ENCODE measurements at regions not wholly inside any gene's neighbourhood (a gene's known extent, or its start where the extent isn't known, plus 50 kb on each side); places are given as distances from the start of the nearest gene placed in this dataset.
A peak's percentile ranks its signal among the peaks of the same experiment; 100 is the strongest.

- no peaks in the 10 kb centered on the region for H3K36me3 Mint-ChIP-seq (ENCODE audit: unreplicated experiment)
- H3K27ac Mint-ChIP-seq (ENCODE audit: unreplicated experiment): no peak overlapping the region
- no peak for DNase-seq (ENCODE audit: extremely low spot score, unreplicated experiment)
- no peaks in the 10 kb centered on the region for H3K9me3 Mint-ChIP-seq (ENCODE audit: unreplicated experiment)
- H3K4me1 Mint-ChIP-seq (ENCODE audit: unreplicated experiment): peaks cover 8% of the 10 kb centered on the region
- no peak overlapping the region for H3K4me3 Mint-ChIP-seq (ENCODE audit: unreplicated experiment)
- TF ChIP-seq, protein P1, sequence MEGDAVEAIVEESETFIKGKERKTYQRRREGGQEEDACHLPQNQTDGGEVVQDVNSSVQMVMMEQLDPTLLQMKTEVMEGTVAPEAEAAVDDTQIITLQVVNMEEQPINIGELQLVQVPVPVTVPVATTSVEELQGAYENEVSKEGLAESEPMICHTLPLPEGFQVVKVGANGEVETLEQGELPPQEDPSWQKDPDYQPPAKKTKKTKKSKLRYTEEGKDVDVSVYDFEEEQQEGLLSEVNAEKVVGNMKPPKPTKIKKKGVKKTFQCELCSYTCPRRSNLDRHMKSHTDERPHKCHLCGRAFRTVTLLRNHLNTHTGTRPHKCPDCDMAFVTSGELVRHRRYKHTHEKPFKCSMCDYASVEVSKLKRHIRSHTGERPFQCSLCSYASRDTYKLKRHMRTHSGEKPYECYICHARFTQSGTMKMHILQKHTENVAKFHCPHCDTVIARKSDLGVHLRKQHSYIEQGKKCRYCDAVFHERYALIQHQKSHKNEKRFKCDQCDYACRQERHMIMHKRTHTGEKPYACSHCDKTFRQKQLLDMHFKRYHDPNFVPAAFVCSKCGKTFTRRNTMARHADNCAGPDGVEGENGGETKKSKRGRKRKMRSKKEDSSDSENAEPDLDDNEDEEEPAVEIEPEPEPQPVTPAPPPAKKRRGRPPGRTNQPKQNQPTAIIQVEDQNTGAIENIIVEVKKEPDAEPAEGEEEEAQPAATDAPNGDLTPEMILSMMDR (IDR thresholded peaks at IDR 0.05): no peak
- H3K27me3 Mint-ChIP-seq (ENCODE audit: unreplicated experiment): peaks cover 20% of the 10 kb centered on the region
These were observed 55.9 kb upstream of the BARX2 start for GRCh38 chr11:129319751-129320150.

DNA sequence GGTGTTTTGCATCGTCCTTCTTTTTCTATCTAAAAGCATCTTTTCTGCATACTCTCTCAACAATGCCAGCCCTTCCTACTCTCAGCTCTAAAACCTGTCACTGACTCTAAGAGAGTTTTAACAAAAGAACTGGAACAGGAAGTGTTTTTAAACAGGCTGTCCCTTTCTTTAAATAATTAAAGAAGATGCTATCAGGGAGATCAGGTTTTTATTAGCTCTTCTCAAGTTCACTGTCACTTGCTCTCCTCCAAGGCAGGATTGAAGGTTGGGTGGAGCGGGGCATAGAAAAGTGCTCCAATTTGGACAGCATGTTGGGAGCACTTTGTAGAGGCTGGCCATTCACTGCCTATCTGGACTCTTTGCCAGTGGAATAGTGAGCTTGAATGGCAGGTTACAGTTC lies 56.4 kb upstream of the BARX2 start:
- Mint-ChIP-seq H3K4me3 (ENCODE audit: unreplicated experiment) (no peak overlapping the region), H3K27me3 (ENCODE audit: unreplicated experiment) (peaks cover 20% of the 10 kb centered on the region), H3K4me1 (ENCODE audit: unreplicated experiment) (peaks cover 3% of the 10 kb centered on the region), H3K27ac (ENCODE audit: unreplicated experiment) (no peak overlapping the region), H3K36me3 (ENCODE audit: unreplicated experiment) (no peaks in the 10 kb centered on the region), H3K9me3 (ENCODE audit: unreplicated experiment) (no peaks in the 10 kb centered on the region)
- no peak for DNase-seq (ENCODE audit: extremely low spot score, unreplicated experiment)
- TF ChIP-seq, protein P1 (IDR thresholded peaks at IDR 0.05): no peak

- Mint-ChIP-seq H3K4me1 (ENCODE audit: unreplicated experiment) (no peaks in the 10 kb centered on the region), H3K36me3 (ENCODE audit: unreplicated experiment) (no peaks in the 10 kb centered on the region), H3K4me3 (ENCODE audit: unreplicated experiment) (no peak overlapping the region), H3K9me3 (ENCODE audit: unreplicated experiment) (no peaks in the 10 kb centered on the region), H3K27me3 (ENCODE audit: unreplicated experiment) (peaks cover 19% of the 10 kb centered on the region), H3K27ac (ENCODE audit: unreplicated experiment) (no peak overlapping the region)
- TF ChIP-seq, protein P1 (IDR thresholded peaks at IDR 0.05): no peak
- DNase-seq (ENCODE audit: extremely low spot score, unreplicated experiment): no peak
These were observed 58.1 kb upstream of the BARX2 start for GRCh38 chr11:129317571-129317970.

DNA sequence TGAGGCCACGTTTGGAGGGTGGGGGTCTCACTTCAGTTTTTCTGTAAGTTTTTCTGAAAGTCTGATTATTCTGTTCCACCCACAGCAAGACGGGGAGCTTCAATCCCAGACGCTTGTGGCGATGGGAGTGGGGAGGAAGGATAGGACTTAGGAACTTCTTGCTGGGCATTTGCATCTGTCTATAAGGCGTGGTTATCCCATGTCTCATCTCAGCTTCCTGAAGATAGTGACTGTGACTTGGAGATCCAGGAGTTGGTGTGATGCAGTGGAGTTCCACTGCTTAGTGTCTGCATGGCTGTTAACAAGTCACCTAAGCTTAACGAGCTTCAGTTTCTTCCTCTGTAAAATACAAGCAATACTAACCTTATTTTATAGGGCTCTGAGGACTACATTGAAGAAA lies 58.9 kb upstream of the BARX2 start:
- H3K27ac Mint-ChIP-seq (ENCODE audit: unreplicated experiment): no peak overlapping the region
- H3K27me3 Mint-ChIP-seq (ENCODE audit: unreplicated experiment): peaks cover 14% of the 10 kb centered on the region
- no peaks in the 10 kb centered on the region for H3K36me3 Mint-ChIP-seq (ENCODE audit: unreplicated experiment)
- H3K4me3 Mint-ChIP-seq (ENCODE audit: unreplicated experiment): no peak overlapping the region
- TF ChIP-seq, protein P1 (IDR thresholded peaks at IDR 0.05): no peak
- no peaks in the 10 kb centered on the region for H3K4me1 Mint-ChIP-seq (ENCODE audit: unreplicated experiment)
- DNase-seq (ENCODE audit: extremely low spot score, unreplicated experiment): peak; percentile 46
- H3K9me3 Mint-ChIP-seq (ENCODE audit: unreplicated experiment): no peaks in the 10 kb centered on the region

DNA sequence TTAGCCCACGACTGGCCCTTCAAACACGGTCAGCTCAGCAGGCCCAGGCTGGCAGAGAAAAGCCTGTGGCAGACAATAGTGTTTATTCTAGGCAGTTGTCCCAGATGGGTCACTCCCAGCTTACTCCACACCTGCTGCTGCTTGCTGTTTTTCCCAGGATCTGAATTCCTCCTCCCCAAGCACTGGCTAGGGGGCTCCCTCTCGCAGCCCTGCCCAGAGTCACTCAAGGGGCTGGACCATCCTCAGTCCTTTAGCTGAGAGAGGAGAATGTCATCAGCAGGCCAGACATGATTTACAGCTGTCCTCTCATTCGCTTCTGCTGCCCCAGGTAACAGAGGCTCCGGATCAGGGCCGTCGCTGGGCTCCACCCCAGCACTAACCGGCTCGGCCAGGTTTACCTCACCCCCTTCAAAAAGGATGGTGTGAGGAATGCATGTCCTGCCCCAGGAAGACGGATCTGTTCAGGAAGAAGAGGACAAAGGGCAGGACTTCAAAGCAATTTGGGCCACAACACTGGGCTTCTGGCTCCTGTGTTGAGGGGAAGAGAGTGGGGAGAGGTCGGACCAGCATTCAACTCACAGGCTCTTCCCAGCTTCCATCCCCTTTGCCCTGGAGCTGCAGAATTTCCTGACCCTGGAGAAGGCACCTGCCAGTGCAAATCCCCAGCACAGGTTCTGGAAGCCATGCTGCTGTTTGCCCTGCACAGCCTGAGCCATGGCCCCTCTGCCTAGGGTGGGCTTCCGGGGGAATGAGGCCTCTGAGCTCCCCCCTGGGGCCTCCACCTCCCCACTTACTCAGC lies 59.7 kb upstream of the BARX2 start:
- Mint-ChIP-seq H3K27ac (ENCODE audit: unreplicated experiment) (no peak overlapping the region), H3K4me3 (ENCODE audit: unreplicated experiment) (no peak overlapping the region), H3K4me1 (ENCODE audit: unreplicated experiment) (no peaks in the 10 kb centered on the region), H3K36me3 (ENCODE audit: unreplicated experiment) (no peaks in the 10 kb centered on the region), H3K27me3 (ENCODE audit: unreplicated experiment) (peaks cover 16% of the 10 kb centered on the region), H3K9me3 (ENCODE audit: unreplicated experiment) (no peaks in the 10 kb centered on the region)
- TF ChIP-seq, protein P1 (IDR thresholded peaks at IDR 0.05): no peak
- DNase-seq (ENCODE audit: extremely low spot score, unreplicated experiment): peak; percentile 81

Measured in osteocyte (in vitro differentiated cells).